RKO (cell line): ENCODE measurements at regions not wholly inside any gene's neighbourhood (a gene's known extent, or its start where the extent isn't known, plus 50 kb on each side); places are given as distances from the start of the nearest gene placed in this dataset.

ENCODE experiments used
- DNase-seq: peaks from one replicate; pipeline ENCODE4 v3.0.0-alpha.2; 2016; ENCODE audit warnings: low spot score

DNA sequence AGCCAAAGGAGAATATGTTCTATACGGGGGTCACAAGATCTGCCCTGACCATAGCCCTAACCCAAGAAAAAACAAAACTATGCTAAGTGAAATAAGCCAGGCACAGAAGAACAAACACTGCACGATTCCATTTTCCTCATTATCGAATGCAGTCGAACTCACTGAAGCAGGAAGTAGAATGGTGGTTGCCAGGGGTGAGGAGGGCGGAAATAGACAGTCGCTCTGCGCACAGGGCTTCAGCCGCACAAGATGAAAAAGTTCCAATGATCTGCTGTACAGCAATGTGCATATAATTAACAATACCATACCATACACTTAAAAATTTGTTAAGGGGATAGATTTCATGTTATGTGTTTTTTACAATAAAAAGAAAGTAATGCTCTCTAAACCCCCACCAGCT, 257.7 kb downstream of the TXNL1 start:
- DNase-seq: no peak

DNA sequence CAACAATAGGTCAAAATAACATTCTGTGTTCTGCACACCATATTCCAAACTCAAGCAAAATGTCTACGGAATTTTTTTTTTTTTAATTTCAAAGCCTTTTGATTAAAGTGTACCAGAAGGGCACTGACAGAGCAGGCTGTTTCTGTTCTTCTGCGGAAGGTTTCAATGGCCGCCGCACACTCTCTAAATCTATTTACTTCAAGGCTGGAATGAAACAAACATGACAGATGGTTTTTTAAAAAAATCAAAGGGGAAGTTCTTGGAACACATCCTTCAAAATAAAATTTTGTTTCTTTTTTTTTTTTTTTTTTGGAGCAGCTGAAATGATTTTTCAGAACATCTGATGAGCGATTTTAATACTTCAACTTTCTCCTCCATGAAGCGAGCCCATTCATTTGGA, 259.1 kb downstream of the TXNL1 start:
- DNase-seq: no peak

- DNase-seq: no peak
Measured at GRCh38 chr18:56377231-56377630, 261.2 kb downstream of the TXNL1 start.

DNA sequence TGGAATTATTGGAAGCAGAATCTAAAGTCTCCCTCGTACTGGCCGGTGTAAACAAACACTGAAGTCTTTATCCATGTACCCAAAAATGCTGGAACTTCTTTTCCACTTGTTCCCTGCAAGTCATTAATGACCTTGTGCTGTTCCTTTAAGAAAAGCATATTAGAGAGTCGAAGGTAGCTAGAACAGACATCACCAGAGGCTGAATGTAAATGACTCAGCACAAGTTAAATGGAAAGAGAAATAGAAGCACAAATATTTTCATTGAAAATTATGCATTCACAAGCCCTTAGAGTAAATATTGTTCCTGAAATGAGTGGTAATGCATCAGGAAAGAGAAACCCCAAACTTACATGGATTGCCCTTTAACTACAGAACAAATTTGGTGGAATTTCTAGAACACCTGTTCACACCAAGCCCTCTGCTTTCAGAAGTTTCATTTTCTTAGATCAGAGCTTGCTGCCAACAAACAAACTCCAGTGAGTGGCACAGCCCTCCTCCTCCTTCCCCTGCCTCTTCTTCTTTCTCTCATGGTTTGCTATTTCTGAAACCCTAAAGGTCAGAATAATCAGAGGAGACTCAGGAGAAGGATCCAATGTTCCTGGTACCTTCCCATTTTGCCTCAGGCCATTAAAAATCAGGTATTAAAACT, 264.3 kb downstream of the TXNL1 start:
- DNase-seq: no peak

DNA sequence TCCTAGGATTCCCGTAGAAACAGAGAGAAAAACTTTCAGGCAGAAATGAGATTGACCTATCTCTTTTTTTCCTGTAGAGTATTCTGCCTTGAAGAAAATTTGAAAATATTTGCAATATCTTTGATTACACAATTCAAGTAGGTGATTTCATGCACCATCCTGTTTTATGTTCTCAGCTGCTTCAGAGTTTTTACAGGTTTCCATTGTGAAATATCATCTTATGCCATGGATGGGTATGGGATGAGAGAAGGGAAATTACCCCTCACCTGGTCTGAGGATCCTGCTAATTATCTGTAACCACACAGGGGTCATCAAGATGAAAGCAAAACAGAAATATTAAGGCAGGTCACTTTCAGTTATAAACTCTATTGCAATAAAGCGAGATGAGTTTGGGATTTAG, 264.8 kb downstream of the TXNL1 start:
- DNase-seq: no peak

- DNase-seq: no peak
Measured at GRCh38 chr18:56368066-56368465, 270.3 kb downstream of the TXNL1 start.

GRCh38 chr18:56358608-56359280, 279.6 kb downstream of the TXNL1 start:
- DNase-seq: peak; percentile 1

GRCh38 chr18:56353663-56354260, 284.6 kb downstream of the TXNL1 start:
- no peak for DNase-seq

DNA sequence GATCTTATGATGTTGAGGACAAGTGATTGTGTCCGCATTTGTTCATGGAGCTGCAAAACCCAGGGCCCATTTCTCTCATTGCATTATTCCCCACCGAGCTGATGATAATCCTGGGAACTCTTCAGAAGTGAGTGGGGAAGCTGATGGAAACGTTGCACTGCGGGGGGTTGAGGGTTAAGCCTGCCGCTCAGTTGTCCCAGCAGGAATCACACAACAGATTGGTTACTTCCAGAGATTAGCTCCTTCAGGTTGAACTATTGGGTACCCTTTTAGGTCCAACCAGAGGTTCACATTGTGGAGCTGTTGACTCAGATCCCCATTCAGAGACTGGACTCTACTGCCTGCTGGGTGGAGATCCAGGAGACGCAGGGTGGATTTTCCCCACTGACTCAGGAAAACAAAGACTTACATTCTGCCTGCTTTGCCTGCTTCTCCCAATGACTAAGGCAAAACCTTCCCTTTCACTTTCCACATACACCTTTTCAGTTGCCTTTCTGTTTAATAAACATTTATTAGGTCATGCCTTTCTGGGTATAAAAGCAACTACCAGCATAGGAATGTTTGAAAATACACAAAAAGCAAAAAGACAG, 286.4 kb downstream of the TXNL1 start:
- no peak for DNase-seq

GRCh38 chr18:56337507-56337906, 300.9 kb downstream of the TXNL1 start:
- no peak for DNase-seq

- peak; percentile 19 for DNase-seq
Measured at GRCh38 chr18:56333839-56334238, 304.6 kb downstream of the TXNL1 start.

- DNase-seq: no peak
Measured at GRCh38 chr18:56333146-56333545, 305.2 kb downstream of the TXNL1 start.

DNA sequence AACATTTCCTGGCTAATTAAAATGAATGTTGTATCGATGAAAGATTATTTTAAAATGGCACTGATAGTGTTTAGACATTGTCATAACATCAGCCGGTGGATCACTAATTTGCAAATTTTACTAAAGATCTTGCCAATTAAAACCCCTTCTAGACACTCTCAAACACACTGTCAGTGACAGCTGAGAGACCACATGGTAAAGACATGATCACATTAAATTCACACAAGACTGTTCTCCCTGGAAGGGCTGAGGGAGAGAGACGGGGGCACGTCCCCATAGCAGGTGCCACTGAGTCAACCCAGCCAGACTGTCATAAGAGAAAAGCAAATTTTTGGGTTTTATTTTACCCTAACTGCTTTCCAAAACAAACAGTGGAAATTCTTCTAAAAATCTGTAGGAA, 306.0 kb downstream of the TXNL1 start:
- DNase-seq: no peak

DNA sequence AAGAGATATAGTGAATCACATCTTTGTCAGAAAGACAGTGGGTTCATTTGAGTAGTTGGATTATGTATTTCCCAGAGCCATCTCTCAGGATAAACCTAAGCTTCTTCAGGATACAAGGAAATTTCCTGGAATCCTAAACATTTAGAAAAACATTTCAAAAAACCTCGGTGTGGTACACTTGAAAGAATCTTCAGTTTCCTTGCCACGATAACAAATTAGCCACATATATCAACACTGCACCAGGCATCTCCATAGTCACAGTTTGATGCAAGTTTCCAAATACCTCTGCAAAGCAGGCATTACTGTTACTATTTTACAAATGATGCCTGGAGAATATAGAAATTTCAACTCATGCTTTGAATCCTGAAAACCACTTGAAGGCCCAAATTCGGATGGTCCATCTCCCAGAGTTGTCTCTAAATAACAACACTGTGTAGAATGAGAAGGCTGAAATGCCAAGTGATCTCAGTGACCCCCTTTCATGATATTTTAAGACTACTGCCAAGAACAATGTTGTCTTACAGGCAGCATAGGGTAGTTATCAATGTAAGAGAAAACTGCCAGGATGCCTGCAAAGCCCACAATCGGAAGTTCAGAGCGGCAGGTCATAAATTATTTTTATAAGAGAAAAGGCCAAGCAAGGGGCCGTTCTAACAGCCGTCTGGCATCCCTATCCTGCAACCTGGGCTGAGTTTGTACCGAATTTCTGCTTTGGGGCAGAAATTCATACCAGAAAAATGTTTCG, 307.9 kb downstream of the TXNL1 start:
- no peak for DNase-seq

GRCh38 chr18:56329536-56329935, 308.9 kb downstream of the TXNL1 start:
- no peak for DNase-seq

- no peak for DNase-seq
Measured at GRCh38 chr18:56327191-56327885, 311.1 kb downstream of the TXNL1 start.

- no peak for DNase-seq
Measured at GRCh38 chr18:56326336-56327072, 311.9 kb downstream of the TXNL1 start.

- DNase-seq: no peak
Measured at GRCh38 chr18:56323673-56324072, 314.7 kb downstream of the TXNL1 start.

- DNase-seq: no peak
Measured at GRCh38 chr18:56322406-56322805, 316.0 kb downstream of the TXNL1 start.

- DNase-seq: no peak
Measured at GRCh38 chr18:56321470-56321869, 316.9 kb downstream of the TXNL1 start.

- DNase-seq: no peak
Measured at GRCh38 chr18:56319953-56320352, 318.4 kb downstream of the TXNL1 start.
